NCI-H128 (cell line): ENCODE measurements at regions not wholly inside any gene's neighbourhood (a gene's known extent, or its start where the extent isn't known, plus 50 kb on each side); places are given as distances from the start of the nearest gene placed in this dataset.
"Not testable (repeated sequence)": the region's sequence is repeated elsewhere in the genome, so short reads cannot be mapped to it uniquely, and the experiment has no call there.

Source experiments
- DNase-seq: peaks from one replicate; lab custom pipeline; 2025; ENCODE audit not compliant: unreplicated experiment; lab: John Stamatoyannopoulos, UW

GRCh38 chr13:43946281-43946680 lies 66.6 kb downstream of the LACC1 start:
- no peak for DNase-seq

- no peak for DNase-seq
Observed at GRCh38 chr13:43947897-43948458, 68.3 kb downstream of the LACC1 start.

GRCh38 chr13:43953370-43953769 lies 73.7 kb downstream of the LACC1 start:
- no peak for DNase-seq

GRCh38 chr13:43956975-43957374 lies 77.3 kb downstream of the LACC1 start:
- DNase-seq: not testable (repeated sequence)

- DNase-seq: no peak
Observed at GRCh38 chr13:43959291-43959690, 79.6 kb downstream of the LACC1 start.

GRCh38 chr13:43961909-43962308 lies 82.2 kb downstream of the LACC1 start:
- no peak for DNase-seq

- no peak for DNase-seq
Observed at GRCh38 chr13:43963726-43964125, 84.0 kb downstream of the LACC1 start.

GRCh38 chr13:43964698-43965458 lies 85.2 kb downstream of the LACC1 start:
- no peak for DNase-seq

- no peak for DNase-seq
Observed at GRCh38 chr13:43965459-43965845, 85.7 kb downstream of the LACC1 start.

GRCh38 chr13:43968251-43968942 lies 88.7 kb downstream of the LACC1 start:
- DNase-seq: not testable (repeated sequence)

- DNase-seq: not testable (repeated sequence)
Observed at GRCh38 chr13:43968943-43969690, 89.4 kb downstream of the LACC1 start.

GRCh38 chr13:43969919-43970318 lies 90.2 kb downstream of the LACC1 start:
- not testable (repeated sequence) for DNase-seq

GRCh38 chr13:43970520-43971242 lies 91.0 kb downstream of the LACC1 start:
- DNase-seq: not testable (repeated sequence)

GRCh38 chr13:43971324-43971723 lies 91.6 kb downstream of the LACC1 start:
- not testable (repeated sequence) for DNase-seq

GRCh38 chr13:43977911-43978310 lies 98.2 kb downstream of the LACC1 start:
- DNase-seq: no peak

- DNase-seq: no peak
Observed at GRCh38 chr13:43978688-43979087, 99.0 kb downstream of the LACC1 start.

GRCh38 chr13:43979492-43979891 lies 99.8 kb downstream of the LACC1 start:
- DNase-seq: no peak

- no peak for DNase-seq
Observed at GRCh38 chr13:43980587-43980986, 100.9 kb downstream of the LACC1 start.

- no peak for DNase-seq
Observed at GRCh38 chr13:43981091-43981490, 101.4 kb downstream of the LACC1 start.

GRCh38 chr13:43981512-43982301 lies 102.0 kb downstream of the LACC1 start:
- no peak for DNase-seq
